NCI-H2196 treated with DMSO at 0.1 percent for 48 hours (cell line): ENCODE measurements at regions not wholly inside any gene's neighbourhood (a gene's known extent, or its start where the extent isn't known, plus 50 kb on each side); places are given as distances from the start of the nearest gene placed in this dataset.
"Not testable (repeated sequence)": the region's sequence is repeated elsewhere in the genome, so short reads cannot be mapped to it uniquely, and the experiment has no call there.

Experiments
- DNase-seq: peaks from one replicate; lab custom pipeline; 2025; ENCODE audit not compliant: unreplicated experiment; lab: John Stamatoyannopoulos, UW

DNA sequence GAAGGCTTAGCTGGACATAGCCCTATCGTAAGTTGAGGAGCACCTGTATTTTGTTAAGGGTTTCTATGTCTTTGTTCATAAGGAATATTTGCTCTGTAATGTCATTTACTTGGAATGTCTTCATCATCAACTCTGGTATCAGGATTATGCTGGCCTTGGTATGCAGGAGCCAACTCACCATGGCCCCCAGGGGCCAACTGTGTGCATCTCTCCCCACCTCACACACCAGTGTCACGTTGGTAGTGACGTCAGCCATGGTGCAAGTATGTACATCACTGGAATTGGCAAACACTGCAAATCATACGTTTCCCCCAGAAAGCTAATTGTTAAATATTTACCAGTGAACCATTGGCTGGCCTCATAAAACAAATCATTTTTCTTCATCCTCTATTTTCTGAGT lies 70.8 kb downstream of the YTHDF1 start:
- DNase-seq: no peak

DNA sequence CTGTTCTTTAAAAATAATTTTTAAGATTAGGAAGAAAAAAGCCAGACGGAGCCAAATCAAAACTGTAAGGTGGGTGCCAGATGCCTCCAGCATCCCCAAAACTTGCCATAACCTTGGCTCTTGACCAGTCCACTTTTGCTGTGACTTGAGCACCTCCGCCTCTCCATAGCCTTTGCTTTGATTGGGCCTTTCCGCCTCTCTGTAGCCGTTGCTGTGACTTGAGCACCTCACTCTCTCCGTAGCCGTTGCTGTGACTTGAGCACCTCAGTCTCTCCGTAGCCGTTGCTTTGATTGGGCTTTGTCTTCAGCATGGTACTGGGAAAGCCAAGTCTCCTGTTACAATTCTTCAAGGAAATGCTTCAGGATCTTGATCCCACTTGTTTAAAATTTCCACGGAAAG lies 73.0 kb downstream of the YTHDF1 start:
- no peak for DNase-seq

DNA sequence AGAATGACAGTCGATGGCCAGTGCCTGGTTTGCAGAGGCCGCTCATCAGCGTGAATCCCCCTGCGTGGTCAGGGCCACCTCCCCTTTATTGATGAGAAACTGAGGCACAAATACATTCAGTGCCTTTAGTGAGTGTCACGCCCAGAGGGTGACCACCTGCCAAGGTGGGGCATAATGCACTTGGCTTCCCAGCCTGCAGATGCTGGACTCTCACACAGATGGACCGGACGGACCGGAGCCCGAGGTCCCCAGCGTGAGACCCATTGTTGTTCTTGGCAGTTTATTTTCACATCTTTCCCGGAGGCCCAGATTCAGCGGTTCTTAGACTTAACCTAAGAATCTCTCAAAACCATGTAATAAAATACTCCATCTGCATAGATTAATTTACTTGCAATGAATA lies 74.4 kb downstream of the YTHDF1 start:
- no peak for DNase-seq

DNA sequence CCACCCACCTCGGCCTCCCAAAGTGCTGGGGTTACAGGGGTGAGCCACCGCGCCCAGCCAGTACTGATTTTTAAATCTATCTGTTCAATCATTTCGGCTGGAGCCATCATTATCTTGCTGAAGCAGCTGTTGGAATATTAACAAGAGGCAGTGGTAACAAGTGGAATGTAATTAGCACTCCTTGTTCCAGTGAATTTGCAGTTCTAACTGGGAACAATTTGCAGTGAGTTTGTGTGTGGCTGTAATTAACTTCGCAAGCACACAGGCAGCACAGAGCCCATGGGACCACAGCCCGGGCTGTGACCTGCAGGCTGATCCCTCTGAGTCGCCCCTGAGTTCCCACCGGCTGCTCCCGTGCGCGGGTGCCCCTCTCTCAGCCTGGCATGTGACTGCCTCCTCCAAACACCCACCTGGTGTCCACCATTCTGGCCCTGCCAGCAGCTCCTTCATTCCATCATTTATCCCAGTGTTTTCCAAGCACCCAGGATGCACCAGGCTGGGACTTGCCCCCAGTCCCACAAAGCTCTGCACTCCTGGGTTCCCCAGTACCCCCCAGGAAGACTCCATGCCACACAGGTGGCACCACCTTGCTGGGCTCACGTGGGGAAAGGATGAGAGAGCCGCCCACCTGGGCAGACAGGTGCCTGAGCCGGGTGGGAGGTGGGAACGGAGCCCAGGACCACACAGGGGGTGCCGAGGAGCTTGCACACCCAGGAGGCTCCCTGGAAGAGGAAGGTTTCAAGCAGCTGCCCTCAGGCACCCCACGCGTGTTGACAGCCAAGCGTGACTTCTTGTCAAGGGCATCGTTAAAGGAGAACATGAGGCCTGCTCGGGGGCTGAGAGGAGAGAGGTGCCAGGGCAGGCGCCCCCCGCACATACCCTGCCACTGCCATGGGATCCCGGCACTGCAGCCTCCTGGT lies 75.2 kb downstream of the YTHDF1 start:
- no peak for DNase-seq

DNA sequence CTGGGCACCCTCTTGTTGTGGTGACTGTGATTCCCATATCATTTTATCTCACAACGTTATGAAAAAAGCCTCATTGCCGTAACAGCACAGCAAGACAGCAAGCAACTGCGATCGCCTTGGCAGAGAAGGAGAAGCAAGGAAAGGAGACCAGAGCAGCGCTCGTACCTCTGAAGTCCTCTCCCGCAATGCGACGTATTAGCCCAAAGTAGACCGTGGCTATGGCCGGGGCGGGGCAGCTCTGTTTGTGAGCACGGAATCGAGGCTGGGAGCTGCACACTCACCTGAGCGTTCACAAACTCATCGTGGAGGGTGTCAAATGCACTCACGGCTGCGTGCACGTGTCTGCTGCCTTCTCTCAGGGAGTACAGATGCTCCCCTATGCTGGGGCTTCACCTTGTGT lies 76.1 kb downstream of the YTHDF1 start:
- no peak for DNase-seq

DNA sequence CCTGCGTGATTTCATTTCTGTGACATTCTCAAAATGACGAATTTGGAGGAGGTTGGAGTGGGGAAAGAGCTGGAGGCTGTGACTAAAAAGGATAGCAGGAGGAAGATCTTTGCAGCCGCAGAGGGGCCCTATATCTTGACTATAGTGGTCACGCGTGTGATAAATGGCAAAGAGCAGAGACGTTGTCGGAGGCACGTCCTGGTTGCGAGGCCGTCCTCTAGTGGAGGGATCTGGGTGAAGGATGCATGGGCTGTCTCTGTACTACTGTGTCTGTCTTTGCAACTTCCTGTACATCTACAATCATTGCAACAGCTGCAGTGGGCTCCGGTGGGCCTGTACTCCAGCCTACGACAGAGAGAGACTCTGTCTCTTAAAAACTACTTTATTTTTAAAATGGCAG lies 76.6 kb downstream of the YTHDF1 start:
- DNase-seq: no peak

DNA sequence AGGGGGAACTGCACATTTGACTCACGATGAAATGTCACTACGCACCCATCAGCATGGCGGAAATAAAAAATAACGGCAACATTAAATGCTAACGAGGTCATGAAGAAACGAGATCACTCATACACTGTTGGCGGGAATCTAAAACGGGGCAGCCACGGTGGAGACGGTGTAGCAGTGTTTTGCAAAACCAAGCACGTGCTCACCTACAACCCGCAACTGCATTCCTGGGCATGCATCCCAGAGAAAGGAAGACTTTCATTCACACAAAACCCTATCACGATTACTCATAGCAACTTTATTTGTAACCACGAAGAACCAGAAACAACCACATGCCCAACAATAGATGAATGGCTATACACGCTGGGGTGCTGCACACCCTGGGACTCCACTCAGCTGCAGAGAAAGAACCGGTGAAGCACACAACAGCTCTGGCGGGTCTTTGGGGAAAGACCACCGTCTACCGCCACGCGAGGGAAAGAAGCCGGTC lies 77.0 kb downstream of the YTHDF1 start:
- DNase-seq: no peak

DNA sequence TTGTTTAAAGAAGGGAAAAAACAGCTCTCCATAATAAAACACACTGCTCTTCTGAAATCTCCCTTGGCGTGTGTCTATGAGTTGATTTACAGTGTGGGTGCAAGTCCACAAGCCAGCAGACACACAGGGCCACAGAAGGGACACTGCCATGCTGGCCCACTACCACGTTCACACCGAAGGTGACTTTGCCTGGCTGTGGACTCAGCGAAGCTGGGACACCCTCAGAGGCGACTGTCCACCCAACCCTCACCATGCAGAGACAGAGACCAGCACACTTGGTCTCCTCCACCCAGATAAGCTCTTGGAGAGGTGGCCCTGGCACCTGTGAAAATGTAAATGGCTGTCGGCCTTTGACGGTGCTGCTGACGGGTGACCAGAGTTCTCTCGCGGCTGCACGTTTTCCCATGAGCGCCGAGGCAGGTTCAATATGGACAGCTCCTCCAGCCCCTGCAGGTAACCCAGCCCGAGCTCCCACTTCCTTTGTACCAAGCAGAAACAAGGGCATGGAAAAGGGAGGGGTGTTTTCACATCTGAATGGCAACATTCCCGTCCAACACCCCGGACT lies 78.0 kb downstream of the YTHDF1 start:
- DNase-seq: no peak

DNA sequence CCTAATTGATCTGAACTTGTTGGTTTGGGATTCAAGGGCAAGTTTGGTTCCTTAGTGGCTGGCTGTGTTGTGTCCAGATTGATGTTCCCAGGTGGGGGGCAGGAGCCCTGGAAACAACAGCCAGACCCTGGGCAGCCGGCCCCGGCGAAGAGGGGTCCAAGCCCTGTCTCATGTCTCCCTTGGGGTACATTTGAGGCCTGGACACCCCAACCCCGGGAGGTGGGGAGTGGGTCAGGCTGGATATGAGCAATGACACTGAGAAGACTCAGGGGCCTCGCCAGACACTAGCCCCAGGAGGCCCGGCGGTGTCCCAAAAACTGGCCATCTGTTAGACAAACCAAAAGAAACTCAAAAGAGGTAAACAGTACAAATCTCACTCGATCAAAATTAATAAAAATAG lies 79.6 kb downstream of the YTHDF1 start:
- no peak for DNase-seq

DNA sequence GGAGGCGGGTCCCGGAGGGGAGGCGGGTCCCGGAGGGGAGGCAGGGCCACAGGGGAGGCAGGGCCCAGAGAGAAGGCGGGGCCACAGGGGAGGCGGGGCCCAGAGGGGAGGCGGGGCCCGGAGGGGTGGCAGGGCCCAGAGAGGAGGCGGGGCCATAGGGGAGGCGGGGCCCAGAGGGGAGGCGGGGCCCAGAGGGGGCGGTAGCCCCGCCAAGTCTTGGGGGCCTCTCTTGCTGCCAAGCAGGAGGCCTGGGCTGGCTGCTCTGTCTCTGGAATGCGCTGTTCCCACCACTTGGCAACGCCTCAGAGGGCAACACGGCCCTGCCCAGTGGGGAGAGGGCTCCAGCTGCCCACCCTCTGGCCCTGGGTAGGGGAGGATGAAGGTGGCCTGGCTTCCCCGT lies 80.5 kb downstream of the YTHDF1 start:
- no peak for DNase-seq

DNA sequence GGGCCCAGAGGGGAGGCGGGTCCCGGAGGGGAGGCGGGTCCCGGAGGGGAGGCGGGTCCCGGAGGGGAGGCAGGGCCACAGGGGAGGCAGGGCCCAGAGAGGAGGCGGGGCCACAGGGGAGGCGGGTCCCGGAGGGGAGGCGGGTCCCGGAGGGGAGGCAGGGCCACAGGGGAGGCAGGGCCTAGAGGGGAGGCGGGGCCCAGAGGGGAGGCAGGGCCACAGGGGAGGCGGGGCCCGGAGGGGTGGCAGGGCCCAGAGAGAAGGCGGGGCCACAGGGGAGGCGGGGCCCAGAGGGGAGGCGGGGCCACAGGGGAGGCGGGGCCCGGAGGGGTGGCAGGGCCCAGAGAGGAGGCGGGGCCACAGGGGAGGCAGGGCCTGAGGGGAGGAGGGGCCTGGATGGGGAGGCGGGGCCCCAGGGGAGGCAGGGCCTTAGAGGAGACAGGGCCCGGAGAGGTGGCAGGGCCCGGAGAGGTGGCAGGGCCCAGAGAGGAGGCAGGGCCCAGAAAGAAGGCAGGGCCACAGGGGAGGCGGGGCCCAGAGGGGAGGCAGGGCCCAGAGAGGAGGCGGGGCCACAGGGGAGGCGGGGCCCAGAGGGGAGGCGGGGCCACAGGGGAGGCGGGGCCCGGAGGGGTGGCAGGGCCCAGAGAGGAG lies 81.1 kb downstream of the YTHDF1 start:
- not testable (repeated sequence) for DNase-seq

DNA sequence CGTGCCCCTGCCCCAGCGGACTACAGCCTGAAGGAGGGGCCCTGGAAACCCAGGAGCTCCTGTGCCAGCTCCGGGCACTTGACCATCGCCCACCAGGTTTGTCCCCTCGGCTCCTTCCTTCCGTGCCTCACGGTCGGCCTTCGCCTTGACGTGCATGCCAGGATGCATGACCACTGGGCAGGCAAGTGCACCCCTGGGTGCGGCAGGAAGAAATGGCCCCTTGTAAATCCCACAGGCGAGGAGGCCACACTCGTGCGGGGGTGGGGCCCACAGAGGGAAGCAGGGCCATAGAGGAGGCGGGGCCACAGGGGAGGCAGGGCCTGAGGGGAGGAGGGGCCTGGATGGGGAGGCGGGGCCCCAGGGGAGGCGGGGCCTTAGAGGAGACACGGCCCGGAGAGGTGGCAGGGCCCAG lies 81.7 kb downstream of the YTHDF1 start:
- no peak for DNase-seq

DNA sequence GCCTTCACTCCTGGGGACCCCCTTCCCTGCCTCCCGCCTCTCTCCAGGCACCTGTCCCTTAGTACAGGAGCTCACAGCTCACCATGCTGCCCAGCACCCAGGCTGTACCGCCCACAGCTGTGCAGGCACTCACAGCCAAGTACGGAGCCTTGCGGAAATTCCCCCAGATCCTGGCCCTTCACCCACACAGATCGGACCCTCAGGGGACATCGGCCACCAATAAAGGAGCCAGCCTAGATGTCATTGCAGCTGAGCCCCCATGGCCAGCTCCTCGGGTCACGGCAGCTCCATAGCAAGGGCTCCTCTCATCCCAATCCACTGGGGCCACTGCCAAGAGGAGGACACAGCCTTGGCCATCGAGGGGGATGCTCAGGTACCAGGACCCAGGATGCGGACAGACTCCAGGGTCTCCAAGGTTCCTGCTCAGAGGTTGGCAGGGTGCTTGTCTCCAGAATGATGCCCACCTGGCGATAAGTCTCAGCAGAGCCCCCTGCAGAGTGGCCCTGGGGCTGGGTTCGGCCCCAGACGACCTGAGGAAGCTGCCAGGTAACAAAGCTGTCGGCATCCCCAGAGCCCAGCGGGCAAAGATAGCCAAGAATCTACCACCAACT lies 82.3 kb downstream of the YTHDF1 start:
- DNase-seq: no peak

DNA sequence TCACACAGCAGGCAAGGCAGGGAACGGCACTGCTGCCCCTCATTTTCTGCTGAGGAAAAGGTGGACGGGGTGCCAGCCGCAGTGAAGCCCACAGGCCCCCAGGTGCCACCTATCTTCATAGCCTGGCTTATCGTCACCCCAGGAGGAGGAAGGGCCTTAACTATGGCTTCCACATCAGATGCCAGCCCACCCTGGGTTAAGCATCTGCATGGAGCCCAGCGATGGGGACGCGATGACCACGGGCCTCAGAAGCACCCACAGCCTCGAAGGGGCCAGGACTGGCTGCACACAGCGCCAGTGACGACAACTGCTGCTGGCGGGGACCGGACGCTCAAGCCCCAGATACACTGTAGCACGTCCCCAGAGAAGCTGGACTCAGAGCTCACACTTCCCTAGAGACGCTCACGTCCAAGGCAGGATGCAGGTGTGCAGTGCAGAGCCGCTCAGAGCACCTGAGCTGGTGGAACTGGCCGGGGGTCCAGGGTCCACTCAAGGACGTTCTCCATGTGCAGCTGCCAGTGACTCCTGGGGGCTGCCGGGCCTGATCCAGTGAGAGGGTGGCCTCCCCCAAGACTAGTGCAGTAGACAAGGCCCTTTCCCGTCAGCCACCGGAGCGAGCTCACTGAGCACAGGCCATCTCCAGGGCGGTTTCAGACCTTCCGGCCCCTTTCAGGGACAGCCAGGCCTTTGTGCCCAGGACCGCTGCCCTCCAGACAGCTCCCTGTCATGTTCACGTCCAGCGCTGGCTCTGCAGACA lies 83.0 kb downstream of the YTHDF1 start:
- DNase-seq: no peak

DNA sequence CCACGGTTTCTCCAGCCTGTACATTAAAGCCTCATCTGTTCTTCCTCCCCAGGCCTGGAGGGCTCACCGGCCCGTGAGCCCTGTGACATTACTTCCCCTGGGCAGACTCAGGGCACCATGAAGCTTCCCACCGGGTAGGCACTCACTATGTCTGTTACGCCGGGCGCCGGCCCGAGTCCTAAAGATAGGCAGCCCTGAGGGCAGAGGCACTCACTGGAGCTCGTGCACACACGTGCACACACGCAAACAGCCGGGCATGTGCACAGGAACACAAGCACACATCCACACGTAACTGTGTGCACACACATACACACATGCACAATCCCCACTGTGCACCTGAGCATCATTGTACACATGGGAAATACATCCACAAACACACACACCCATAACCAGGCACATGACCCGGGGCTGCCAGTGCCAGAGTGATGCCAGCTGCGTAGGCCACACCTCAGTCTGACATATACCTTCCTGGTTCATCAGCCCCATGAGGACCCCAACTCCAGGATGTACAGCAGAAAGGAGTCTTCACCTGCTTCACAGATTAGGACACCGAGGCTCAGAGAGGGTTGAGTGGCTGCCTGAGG lies 83.7 kb downstream of the YTHDF1 start:
- no peak for DNase-seq

DNA sequence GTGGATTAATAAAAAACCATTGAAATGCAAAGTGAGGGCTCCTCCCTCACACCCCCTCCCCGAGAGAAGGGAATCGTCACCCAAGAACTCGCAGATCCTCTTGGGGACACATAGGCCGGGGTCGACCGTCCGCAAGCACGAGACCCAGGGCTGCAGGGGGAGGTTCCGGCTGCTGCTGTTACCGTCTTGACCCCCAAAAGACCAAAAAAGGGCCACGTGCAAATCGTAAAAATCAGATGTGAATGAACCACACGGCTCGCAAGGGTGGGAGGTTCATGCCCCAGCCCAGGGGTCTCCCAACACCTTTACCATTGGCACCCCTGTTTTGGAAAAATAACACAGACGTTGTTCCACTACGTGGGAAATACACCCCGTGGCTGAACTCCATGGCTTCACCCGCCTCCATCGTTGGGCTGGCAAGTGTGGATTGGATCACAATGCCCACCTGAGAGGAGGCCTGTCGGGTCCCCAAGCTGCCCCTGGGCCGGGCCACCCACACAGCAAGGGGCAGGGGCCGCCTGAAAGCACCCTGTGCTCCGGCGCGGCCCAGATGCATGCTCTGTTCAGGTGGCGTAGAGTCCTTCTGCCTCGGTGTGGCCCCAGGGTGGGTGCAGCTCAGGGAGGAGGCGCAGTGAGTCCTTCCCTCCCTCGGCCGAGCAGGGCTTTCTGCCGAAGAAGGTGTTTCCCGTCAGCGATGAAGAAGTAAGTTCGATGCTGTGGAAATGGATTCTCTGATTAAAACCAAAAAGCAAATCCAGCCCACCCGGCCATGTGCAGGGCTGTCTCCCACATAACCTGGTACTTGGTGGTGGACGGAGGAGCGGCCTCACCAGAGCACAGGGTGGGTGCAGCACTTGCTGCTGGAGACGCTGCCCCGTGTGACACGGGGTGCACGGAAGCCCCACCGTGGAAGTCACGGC lies 85.0 kb downstream of the YTHDF1 start:
- DNase-seq: no peak

DNA sequence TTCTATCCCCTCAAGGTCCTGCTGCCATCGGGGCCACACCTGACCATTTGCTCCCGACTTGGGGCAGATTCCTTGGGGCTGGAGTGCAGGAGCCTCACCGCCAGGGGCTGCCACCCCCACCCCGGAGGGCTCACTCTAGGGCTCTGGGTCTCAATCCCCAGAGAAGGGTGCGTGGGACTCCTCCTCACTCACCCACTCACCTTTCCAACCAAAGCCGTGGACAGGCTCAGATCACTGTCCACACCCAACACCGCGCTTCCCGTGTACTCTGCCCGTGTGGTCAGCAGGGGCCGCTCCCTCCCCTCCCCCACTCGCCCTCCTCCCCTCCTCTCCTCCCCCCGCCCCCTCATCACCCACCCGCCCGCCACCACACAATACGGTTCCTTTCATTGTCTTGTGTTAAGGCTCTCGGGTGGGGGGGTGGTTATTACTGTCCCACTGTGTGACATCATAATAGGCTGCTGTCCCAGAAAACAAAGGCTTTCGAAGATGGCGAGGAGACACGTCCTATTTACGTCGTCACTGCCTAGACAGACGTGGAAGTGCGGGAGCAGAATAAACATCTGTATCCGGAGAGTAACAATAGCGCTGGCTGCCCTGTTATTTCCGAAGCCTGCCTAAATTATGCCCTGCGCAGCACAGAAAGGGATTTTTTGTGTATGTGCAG lies 85.8 kb downstream of the YTHDF1 start:
- DNase-seq: no peak

DNA sequence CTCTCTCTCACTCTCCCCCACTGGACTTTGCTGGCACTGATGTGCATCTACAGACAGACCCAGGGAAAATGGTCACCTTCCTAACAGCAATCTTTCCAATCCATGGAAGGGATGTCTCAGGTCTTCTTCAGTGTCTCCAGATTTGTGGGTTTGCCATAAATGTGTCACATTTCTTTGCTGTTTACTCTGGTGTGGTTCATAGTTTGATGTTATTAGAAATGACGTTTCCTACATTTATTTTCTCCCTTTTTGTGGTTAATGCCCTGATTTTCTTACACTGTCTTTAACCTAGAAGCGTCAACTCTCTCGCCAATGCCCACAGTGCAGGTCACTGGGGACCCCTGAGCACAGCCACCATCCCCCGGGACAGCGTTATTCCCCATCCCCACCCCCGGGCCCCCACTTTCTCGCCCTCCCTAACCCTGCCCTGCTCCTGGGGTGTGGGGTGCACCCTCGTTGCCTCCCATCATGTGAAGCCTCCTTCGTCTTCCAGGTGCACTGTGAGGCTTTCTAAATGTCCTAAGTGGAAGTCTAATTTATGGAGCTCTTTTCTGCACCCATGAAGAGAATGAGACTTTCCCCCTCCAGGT lies 86.5 kb downstream of the YTHDF1 start:
- no peak for DNase-seq

DNA sequence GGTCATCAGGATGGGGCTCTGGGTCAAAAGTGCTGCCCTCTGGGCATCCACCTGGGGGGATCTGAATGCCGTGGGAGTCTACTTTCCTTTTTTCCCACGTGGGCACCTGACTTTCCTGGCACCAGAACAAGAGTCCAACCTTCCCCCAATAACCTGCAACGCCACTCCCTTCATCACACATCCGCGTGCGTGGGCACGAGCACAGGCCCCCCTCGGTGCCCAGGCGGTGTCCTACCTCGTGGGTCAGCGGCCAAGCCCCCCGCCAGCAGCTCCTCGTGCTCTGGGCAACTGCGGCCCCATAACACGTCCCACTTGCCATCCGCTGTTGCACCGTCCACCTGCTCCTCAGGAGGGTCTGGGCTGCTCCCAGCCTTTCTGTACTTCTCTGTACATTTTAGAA lies 87.0 kb downstream of the YTHDF1 start:
- DNase-seq: no peak
